ENCODE measurements at regions not wholly inside any gene's neighbourhood (a gene's known extent, or its start where the extent isn't known, plus 50 kb on each side); places are given as distances from the start of the nearest gene placed in this dataset.

- no peak overlapping the region for H3K9ac ChIP-seq (ENCODE audit: low read length)
- H3K4me2 ChIP-seq (ENCODE audit: low read length) = no peak overlapping the region
- H3K9me3 ChIP-seq (ENCODE audit: low read length) = no peaks in the 10 kb centered on the region
- no peaks in the 10 kb centered on the region for H3K9me2 ChIP-seq (ENCODE audit: insufficient read depth, low read length)
- H3K36me3 ChIP-seq (ENCODE audit: insufficient read depth, low read length) = no peaks in the 10 kb centered on the region
- H3K79me2 ChIP-seq (replicated peaks; ENCODE audit: insufficient read depth, low read length) = no peaks in the 10 kb centered on the region
- no peak for TF ChIP-seq POLR2AphosphoS5 (IDR thresholded peaks at IDR 0.05)
- TF ChIP-seq EZH2 (IDR thresholded peaks at IDR 0.05; ENCODE audit: borderline replicate concordance, insufficient read depth, low read length, poor library complexity, severe bottlenecking) = no peak
- no peak for TF ChIP-seq RAD21 (conservative IDR thresholded peaks at IDR 0.05)
- TF ChIP-seq TAF1 (IDR thresholded peaks at IDR 0.05; ENCODE audit: low read depth) = no peak
- TF ChIP-seq MXI1 (conservative IDR thresholded peaks at IDR 0.05; ENCODE audit: poor library complexity, severe bottlenecking) = no peak
- TF ChIP-seq REST (IDR thresholded peaks at IDR 0.05; ENCODE audit: borderline replicate concordance) = no peak
- TF ChIP-seq EP300 (conservative IDR thresholded peaks at IDR 0.05; ENCODE audit: poor library complexity, severe bottlenecking) = no peak
- no peak for TF ChIP-seq CTCF (IDR thresholded peaks at IDR 0.05; ENCODE audit: poor library complexity, severe bottlenecking)
- TF ChIP-seq SMC3 (conservative IDR thresholded peaks at IDR 0.05; ENCODE audit: poor library complexity) = no peak
- no peak overlapping the region for H2AFZ ChIP-seq (ENCODE audit: low read depth, low read length)
- no peak overlapping the region for H3K4me3 ChIP-seq (ENCODE audit: low read length)
- no peak overlapping the region for H3K27ac ChIP-seq (ENCODE audit: low read length)
- H3K27me3 ChIP-seq (ENCODE audit: insufficient read depth, low read depth, low read length) = no peaks in the 10 kb centered on the region
- H4K20me1 ChIP-seq (ENCODE audit: insufficient read depth) = no peaks in the 10 kb centered on the region
- H3F3A ChIP-seq (ENCODE audit: insufficient read depth, low read length, poor library complexity, severe bottlenecking) = no peaks in the 10 kb centered on the region
These were observed 948.8 kb upstream of the FAM98A start for GRCh38 chr2:34547900-34548299.

GRCh38 chr2:34547340-34547739, 948.2 kb upstream of the FAM98A start:
- Histone ChIP-seq H2AFZ (ENCODE audit: low read depth, low read length) (no peak overlapping the region), H3K4me3 (ENCODE audit: low read length) (no peak overlapping the region), H4K20me1 (ENCODE audit: insufficient read depth) (no peaks in the 10 kb centered on the region), H3K27ac (ENCODE audit: low read length) (no peak overlapping the region), H3K9me3 (ENCODE audit: low read length) (no peaks in the 10 kb centered on the region), H3K9ac (ENCODE audit: low read length) (no peak overlapping the region), H3K9me2 (ENCODE audit: insufficient read depth, low read length) (no peaks in the 10 kb centered on the region), H3K4me2 (ENCODE audit: low read length) (no peak overlapping the region), H3K79me2 (replicated peaks; ENCODE audit: insufficient read depth, low read length) (no peaks in the 10 kb centered on the region), H3K36me3 (ENCODE audit: insufficient read depth, low read length) (no peaks in the 10 kb centered on the region), H3F3A (ENCODE audit: insufficient read depth, low read length, poor library complexity, severe bottlenecking) (no peaks in the 10 kb centered on the region), H3K27me3 (ENCODE audit: insufficient read depth, low read depth, low read length) (no peaks in the 10 kb centered on the region)
- TF ChIP-seq MXI1 (conservative IDR thresholded peaks at IDR 0.05; ENCODE audit: poor library complexity, severe bottlenecking) = no peak
- no peak for TF ChIP-seq CTCF (IDR thresholded peaks at IDR 0.05; ENCODE audit: poor library complexity, severe bottlenecking)
- TF ChIP-seq SMC3 (conservative IDR thresholded peaks at IDR 0.05; ENCODE audit: poor library complexity) = no peak
- no peak for TF ChIP-seq POLR2AphosphoS5 (IDR thresholded peaks at IDR 0.05)
- no peak for TF ChIP-seq EZH2 (IDR thresholded peaks at IDR 0.05; ENCODE audit: borderline replicate concordance, insufficient read depth, low read length, poor library complexity, severe bottlenecking)
- no peak for TF ChIP-seq RAD21 (conservative IDR thresholded peaks at IDR 0.05)
- no peak for TF ChIP-seq EP300 (conservative IDR thresholded peaks at IDR 0.05; ENCODE audit: poor library complexity, severe bottlenecking)
- no peak for TF ChIP-seq TAF1 (IDR thresholded peaks at IDR 0.05; ENCODE audit: low read depth)
- TF ChIP-seq REST (IDR thresholded peaks at IDR 0.05; ENCODE audit: borderline replicate concordance) = no peak
